NCI-H345 (cell line): ENCODE measurements at regions not wholly inside any gene's neighbourhood (a gene's known extent, or its start where the extent isn't known, plus 50 kb on each side); places are given as distances from the start of the nearest gene placed in this dataset.

Experiments used
- DNase-seq: peaks from one replicate; lab custom pipeline; 2025; lab: John Stamatoyannopoulos, UW

DNA sequence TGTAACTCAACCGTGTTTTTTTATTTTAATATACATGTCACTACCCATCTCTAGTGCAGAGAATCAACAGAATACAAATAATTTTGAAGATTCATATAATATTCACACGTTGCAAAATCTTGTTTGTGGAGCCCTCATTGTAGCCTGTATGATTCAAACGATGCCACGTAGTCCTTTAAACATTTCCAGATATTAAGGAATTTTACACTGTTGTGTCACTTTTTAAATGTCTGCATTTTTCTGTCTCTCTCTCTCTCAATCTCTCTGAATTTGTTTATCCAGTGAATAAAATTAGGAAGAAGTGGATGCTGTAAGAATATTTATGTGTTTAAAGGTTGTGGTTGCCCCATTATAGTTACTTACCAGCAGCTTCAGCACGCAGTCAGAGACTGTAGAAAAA is 262.0 kb downstream of the PAX1 start:
- no peak for DNase-seq

DNA sequence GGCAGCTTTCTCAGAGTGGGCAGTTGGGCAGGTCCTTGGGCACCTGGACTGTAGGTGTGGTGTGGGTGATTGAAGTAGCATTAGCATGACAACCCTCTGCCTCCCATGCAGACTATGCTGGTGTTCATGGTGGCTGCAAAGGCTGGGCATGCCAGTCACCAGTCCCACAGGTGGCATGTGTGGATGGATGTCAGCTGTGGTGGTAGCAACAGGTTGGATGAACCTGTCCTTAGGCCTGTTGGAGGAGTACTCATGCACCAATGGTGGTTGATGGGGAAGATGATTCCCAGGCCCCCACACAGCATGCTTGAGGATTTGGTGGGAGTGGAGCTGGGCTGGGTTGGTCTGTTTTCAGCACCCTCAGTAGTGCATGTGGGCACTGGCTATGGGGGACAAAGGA is 251.1 kb downstream of the PAX1 start:
- DNase-seq: no peak

DNA sequence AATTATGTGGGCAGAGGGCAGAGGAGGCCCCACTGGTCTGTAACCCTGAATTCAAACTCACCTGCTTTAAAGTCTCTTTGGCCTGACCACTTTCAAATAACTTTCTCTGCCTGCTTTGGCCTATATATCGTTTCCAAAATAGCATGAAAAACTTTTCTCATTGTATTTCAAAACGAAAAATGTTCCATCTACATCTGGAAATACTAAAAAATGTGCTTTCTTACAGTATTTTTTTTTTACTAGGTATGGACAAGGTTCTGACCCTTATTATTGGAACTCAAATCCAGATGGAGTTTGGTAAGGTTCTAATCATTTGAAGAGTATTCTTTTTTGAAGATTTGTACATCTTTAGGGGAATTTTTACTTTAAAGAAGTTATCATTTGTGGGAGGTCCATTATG is 241.9 kb downstream of the PAX1 start:
- DNase-seq: no peak

DNA sequence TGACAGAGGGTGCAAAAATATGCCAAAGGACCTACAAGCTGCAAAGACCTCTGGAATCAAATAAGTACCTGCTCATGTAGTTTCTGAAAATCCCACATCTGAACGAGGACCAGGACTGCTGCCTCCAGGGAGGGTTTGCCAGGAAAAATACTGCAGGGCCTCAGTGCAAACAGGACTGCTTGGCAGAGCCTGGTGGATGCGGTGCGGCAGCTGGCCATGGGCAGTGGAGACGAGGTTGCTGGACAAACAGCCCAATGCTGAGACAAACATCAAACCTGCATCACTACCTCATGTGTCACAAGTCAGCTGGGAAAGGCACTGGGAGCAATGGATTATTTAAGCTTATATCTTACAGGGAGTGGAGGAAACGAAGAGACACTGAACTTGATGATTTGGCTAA is 238.8 kb downstream of the PAX1 start:
- DNase-seq: no peak

DNA sequence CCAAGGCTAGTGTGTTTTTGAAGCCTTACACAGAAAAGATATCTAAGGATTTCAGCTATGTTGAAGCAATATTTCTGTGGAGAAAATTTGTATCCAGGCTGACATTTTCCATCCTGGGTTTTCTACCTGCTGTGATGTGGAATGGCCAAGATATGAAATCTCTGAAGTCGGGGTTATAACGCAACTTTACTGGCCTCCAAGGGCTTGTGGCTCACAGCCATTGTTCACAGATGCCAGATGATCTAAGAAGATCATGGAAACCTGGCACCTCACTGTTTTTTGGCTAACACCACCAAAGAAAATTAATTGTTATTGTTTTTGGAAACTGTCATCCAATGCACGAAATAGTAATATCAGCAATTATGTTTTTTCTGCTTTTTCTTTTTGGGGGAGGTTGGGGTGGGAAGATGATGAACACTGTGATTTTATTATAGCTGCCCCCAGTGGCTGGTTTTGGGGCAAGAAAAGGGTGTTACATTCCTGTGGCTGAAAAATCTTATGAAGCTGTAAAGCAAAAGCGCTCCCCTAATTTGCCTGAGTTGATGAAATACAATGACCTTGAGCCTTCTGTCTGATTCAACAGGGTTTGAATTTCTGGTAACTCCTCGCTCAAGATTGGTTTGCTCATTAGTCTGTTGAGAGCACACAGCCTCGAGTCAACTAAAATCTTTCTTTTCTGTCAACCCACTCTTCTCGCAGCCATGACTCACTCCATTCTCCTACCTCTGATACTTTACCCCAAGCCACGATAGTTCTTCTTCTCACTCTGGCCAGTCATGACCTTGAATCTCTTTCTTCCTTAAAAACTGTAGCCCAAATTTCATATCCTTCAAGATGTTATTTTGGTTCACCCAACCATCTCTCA is 236.7 kb downstream of the PAX1 start:
- no peak for DNase-seq

DNA sequence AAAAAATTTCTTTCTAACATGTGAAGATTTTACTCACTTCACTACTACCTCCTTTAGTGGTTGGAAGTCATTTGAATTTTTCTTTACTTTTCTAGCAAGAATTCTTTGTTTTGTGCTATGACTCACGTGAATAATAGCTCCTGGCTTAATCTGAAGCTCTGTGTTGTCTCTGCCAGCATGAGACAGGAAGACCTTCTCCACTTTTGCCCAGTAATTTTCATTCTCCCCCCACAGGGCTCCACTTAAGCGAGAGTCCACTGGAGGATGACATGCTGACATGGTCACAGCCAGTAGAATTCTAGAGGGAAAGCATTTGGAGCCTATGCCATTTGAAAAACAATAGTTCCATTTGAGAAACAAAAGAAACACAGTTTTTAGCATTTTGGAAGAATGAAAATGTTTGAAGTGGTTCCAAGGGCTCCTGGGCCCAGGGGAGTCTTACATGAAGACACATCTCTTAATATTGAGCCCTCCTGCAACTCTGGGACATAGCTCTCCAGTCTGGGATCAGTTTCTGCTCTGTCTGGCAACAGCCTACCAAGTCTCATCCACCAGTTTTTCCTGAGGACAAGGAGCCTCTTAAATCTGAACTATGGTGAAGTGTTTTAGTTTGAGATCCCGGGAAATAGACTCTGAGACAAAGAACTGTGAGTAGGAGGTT is 231.4 kb downstream of the PAX1 start:
- no peak for DNase-seq

DNA sequence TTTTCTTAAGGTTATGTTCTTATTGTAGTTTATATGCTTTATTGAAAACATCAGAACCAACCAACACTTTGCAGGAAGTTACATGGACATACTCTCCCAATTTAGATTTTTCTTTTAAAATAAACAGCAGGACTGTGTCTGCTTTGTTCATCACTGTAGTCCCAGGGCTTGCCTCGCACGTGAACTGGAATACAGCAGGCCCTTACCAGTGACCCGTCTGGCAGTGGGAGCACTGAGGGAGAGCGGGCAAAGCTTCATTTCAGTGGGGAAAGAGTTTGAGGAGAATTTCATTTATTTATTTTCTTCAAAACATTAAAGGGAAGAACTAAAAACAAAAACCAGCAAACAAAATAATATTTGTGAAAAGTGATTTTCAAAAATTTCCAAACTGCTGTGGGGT is 230.8 kb downstream of the PAX1 start:
- DNase-seq: no peak

DNA sequence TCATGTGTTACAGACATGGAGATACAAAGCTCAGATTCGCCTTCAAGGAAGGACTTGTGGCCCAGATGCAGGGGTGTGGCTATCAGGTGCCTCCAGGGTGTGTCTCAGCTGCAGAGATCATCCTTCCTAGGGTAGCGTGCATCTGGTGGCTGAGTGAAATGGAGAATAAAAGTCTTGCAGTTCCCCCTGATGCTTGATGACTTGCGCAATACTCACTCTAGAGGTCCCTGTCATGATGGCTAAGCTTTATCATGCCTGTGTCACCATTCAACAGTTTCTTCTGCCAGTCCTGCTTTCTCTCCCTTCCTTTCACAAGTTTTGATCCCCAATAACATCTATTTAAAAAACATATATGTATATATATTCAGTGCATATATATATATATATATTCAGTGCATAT is 228.1 kb downstream of the PAX1 start:
- DNase-seq: no peak

DNA sequence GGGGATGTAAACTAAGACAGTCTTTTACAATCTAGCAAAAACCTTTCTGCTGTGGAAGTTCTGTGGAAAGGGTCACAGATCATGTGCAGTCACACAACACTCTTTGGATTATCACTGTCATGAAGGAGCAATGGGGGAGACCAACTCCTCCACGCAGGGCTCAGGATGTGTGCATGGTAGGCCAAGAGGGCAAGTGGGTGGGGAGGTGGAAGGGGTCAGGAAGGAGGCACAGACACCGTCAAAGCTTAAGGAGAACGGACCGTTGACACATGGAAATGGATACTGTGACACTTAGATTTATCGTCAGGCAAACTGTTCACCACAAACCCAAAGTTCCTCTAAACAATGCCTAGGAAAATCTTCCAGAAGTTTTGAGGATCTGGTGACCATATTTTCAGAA is 215.8 kb downstream of the PAX1 start:
- no peak for DNase-seq

DNA sequence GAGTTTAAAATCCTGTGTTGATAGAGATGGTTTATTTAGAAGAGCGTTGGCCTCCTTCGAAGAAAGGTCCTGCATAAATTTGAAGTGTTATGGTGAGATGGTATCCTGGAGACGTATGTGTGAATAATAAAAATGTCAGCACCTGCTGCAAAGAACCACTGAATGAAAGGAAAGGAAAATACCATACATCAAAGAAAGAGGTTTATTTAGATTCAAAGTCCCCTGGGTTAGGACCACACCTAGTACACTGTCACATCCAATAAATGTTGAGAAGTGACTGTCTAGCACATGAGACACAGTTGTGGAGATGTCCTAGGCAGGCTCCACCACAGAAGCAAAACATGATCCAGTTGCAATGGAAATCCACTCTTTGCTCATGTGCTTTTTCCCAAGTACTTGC is 214.7 kb downstream of the PAX1 start:
- no peak for DNase-seq

DNA sequence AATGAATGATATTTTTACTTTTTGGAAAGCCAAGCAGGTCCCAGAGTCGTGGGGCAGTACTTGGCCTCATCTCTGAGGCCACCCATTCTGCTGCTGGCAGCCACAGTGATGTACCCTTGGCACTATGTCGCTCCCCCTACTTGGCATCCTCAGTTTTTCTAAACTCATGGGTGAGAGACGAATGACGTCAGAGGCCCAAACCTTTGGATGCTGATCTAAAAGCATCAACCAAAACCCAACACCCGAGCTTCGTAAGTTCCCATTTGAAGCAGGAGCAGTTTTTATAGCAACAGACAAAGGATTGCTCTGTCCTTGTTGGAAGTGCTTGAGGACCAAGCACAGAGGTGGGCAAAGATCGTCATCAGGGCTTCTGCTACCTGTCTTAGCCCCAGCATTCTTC is 212.9 kb downstream of the PAX1 start:
- no peak for DNase-seq

DNA sequence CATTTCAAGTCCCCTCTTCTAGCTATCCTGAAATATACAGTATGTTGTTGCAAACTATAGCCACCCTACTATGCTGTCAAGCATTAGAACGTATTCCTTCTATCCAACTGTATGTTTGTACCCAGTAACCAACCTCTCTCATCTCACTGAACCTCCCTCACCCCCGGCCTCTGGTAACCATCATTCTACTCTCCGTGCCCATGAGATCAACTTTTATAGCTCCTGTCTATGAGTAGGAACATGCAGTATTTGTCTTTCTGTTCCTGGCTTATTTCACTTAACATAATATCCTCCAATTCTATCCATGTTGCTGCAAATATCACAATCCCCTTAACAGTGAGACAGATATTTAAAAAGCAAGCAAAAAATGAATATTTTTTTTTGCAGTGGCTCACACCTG is 196.9 kb downstream of the PAX1 start:
- no peak for DNase-seq

DNA sequence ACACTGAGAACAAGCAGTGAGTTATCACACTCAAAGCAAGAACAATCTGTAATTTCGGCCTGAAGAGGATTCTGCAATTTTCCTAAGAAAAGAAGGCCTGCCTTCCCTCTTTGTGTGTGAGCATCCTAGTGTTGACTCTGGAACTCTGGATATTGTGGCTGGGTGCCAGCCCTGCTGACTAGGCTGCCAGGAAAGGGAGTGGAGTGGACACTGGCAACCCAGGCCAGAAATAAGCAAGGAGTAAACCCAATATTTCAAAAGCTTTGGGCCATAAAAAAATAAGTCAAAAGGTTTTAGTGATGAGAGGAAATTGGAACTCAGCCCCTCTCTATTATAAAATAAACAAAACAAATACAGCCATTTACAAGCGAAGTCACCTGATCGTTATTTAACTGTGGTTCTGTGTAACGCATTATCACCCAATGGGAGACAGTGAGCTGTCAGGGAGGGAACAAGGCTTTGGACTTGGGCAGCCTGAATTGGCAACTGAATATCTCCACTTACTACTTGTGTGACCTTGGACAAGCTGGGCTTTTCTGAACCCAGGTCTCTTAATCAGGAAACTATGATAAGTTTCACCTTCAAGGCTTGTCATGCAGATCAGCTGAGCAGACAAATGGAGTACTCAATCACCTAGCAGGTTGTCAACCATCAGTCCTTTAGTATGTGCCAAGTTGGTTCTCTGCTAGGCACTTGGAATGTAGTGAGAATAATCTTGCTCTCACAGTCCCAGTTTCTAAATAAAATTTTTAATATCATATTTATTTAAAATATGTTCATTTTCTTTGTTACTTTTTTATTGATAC is 196.2 kb downstream of the PAX1 start:
- no peak for DNase-seq

DNA sequence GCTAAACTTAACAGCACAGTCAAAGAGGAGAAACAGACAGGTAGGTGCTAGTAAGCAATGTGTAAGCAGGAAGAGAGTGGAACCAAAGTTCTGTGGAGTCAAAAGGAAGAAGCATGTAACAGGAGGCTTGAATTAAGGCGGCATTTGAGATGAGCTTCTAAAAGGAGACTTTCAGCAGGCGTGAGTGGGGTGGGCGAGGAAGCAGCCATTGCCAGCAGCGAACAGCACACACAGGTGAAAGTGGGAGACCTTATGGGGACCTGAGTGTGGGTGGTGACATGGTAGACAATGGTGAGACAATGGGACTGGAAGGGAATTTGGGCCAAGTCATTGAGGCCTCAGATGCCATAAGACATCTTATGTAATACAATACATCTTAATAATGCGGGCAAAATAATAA is 195.0 kb downstream of the PAX1 start:
- no peak for DNase-seq

DNA sequence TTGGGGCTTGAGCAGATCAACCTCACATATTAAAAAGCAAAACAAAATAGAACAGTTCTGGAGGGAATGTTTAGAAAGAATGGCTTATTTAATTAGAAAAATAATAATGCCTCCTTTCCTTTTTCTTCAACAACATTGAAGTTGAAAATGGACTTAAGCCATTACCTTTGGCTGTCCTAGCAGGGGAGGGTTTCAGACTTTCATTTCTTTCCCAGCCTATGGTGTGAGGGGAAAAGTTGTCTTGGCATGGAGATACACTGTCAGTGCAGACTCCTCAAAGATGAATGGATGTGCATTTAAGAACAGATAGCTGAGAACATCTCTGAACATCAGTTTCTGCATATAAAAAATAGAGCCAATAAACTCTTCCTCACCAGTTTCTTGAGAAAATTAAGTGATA is 169.5 kb downstream of the PAX1 start:
- no peak for DNase-seq

DNA sequence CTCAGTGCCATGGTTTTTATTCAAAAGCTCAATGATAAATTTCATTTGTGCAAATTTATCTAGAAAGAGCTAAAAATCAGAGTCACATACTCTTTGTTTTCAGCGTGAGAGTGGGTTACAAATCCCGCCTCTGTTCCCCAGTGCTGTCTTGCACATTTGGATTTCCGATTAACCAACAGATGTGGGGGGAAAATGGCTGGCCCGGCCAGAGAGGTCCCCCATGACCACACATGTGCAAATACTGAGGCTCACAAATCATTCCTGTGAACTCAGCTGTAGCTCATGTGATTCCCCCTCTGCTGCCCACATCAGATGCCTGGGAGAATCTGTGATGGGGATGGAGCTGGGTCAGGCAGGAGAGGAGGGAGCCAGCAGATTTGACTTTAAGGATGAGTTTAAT is 168.7 kb downstream of the PAX1 start:
- no peak for DNase-seq

DNA sequence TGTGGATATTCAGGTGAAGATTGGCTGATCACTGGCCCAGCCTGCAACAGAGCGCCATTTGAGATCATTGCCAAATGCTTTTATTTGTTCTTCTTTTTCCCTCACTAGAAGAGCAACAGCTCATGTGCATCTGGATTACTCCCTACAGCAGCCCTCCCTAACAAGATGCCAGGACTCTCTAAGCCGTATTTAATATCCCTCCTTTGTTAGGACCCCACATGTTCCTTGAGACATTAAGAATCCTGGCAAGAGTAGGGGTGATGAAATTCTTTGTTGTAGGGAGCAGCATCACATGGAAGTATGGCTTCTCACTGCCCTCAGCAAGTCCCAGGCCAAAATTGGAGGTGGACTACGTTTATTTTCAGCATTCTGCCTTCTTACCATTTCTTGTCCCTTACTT is 167.8 kb downstream of the PAX1 start:
- no peak for DNase-seq

DNA sequence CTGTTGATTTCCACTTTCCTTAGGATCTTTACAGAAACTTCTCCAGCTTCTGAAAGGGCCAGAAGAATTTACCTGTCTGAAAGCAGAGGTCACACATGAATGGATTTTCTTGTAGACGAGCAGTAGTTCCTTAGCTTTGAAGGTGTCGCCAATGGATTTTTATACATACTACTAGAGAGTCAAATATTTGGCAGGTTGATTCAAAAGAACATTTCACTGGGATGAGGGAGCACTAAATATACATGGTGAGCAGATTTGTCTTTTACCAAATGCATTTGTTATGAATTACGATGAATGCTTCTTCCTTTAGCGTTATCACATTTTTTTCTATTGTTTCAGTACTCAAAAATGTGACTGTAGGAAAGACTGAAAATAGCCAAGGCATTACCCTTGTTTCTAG is 162.3 kb downstream of the PAX1 start:
- no peak for DNase-seq

DNA sequence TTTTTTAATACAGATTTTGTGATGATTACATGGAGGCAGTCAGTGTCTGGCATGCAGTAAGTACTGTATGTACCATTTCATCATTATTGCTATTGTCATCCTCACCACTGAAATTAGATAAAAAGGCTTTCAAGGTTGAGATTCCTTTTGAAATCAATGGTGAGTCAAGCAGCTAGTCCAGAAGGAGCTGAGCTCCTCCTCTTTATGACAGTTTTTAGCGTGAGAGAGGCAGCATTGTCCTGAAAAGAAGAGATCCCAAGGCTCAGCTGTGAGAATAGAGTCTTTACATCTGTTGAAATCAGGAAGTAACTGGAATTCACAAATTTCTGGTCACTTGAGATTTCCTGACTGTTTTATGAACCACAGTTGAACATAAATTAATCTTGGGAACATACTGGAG is 161.9 kb downstream of the PAX1 start:
- no peak for DNase-seq

DNA sequence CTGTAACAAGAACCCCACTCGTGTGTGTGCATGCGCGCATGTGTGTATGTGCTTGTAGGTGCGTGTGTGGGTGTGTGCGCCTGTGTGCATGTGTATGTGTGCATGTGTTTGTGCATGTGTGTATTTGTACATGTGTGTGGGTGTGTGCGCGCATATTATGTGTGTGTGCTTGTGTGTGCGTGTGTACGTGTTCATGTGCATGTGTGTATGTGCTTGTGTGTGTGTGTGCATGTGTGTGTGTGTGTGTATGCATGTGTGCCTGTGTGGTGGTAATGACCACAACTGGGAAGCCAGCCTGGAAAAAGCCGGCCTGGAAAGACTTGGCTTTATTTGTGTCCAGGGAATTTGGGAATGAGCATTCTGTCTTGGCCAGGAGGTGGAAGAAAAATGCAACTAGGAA is 157.5 kb downstream of the PAX1 start:
- DNase-seq: no peak

DNA sequence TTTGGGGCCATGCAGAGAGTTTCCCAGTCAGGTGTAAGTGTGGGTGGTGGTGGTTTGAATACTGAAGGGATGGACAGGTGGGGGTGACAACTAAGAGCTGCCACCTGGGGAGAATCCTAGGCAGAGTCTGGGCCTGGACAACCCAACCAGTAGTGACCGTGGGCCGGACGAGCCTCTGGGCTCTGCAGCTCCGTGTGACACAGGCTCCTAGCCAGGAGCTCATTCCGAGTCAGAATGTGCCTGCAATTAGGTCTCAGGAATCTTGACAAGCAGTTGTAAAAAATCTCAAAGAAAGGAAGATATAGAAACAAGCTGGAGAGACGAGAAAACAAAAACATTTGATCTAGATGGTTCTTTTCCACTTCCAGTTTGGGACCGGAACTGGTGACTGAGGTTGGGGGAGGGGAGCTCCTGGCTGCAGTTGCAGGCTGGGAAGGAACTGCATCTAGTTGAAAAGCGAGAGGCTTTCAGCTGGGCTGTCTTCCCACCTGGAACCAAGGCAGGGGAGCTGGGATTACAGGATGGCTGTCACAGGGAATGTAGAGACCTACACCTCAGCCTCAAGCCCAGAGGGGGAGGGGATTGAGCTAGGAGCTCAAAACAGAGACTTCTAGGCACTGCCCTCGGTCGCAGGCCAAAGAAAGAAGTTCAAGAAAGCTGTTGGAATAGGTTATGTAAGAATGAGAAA is 156.9 kb downstream of the PAX1 start:
- no peak for DNase-seq

DNA sequence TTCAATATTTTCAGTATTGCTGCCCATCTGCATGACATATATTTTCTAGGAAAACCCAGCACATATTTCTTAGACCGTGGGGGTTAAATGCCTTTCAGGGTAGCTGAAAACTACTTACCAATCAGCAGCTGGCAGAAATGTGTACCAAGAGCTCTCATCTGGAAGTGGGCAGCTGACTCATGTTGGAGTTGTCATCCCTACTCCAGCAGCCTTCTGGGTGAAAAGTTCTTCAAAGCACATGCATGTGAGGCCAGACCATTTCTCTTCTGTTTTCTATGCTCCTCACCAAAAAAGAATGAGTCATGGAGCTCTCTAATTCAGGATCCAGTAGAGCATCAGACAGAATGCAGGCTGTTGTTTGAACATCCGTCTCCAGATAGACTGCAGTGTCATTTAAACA is 135.5 kb downstream of the PAX1 start:
- no peak for DNase-seq
